Retinal pigment epithelial cell (primary cell): ENCODE measurements at regions not wholly inside any gene's neighbourhood (a gene's known extent, or its start where the extent isn't known, plus 50 kb on each side); places are given as distances from the start of the nearest gene placed in this dataset.

Experiments
- DNase-seq: peaks from one replicate; pipeline ENCODE4 v3.0.0-alpha.2; 2010; ENCODE audit warnings: low read depth
- H3K4me3 ChIP-seq: 2 replicates; pipeline ENCODE4 v1.5.1; 2011; ENCODE audit warnings: mild to moderate bottlenecking, low read length, control low read depth, moderate library complexity
- TF ChIP-seq, protein P1 (sequence below): conservative IDR thresholded peaks from 2 replicates; pipeline ENCODE4 v1.5.1; 2011; ENCODE audit warnings: low read depth, low read length, control low read depth, inconsistent platforms

DNA sequence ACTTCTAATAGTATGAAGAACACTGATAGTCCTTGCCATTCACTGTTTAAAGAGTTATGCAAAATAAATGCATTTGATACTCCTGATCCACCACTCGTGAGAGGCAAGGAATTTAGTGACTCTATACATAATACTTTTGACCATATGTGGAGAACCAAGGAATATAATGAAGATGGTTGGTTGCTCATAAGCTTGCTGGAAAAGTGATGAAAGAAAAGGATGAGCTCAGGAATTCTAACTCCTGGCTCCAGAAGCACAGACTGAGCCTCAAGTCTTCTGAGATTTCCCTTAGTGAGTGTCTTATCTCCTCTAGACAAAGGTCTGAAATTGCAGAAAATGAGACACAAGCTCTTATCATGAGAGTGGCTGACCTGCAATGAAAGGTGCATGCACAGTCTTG, 57.1 kb upstream of the KRAS start:
- no peak overlapping the region for H3K4me3 ChIP-seq
- TF ChIP-seq, protein P1, sequence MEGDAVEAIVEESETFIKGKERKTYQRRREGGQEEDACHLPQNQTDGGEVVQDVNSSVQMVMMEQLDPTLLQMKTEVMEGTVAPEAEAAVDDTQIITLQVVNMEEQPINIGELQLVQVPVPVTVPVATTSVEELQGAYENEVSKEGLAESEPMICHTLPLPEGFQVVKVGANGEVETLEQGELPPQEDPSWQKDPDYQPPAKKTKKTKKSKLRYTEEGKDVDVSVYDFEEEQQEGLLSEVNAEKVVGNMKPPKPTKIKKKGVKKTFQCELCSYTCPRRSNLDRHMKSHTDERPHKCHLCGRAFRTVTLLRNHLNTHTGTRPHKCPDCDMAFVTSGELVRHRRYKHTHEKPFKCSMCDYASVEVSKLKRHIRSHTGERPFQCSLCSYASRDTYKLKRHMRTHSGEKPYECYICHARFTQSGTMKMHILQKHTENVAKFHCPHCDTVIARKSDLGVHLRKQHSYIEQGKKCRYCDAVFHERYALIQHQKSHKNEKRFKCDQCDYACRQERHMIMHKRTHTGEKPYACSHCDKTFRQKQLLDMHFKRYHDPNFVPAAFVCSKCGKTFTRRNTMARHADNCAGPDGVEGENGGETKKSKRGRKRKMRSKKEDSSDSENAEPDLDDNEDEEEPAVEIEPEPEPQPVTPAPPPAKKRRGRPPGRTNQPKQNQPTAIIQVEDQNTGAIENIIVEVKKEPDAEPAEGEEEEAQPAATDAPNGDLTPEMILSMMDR = no peak
- no peak for DNase-seq

DNA sequence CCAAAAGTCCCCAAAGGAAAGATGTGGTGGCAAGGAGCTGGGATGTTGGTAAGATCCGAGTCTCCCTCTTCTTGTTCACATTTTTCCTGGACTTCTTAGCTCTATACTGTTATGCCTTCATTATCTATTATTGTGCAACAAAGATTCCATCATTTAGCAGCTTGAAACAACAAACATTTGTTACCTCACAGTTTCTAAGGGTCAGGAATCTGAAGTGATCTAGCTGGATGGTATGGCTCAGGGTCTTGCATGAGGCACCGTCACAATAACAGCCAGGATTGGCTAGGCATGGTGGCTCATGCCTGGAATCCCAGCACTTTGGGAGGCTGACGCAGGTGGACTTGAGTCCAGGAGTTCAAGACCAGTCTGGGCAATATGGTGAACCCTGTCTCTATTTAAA, 51.1 kb upstream of the KRAS start:
- TF ChIP-seq, protein P1 = no peak
- no peak for DNase-seq
- no peak overlapping the region for H3K4me3 ChIP-seq
